GM23248 (cell line): ENCODE measurements at regions not wholly inside any gene's neighbourhood (a gene's known extent, or its start where the extent isn't known, plus 50 kb on each side); places are given as distances from the start of the nearest gene placed in this dataset.

Experiments used
- DNase-seq: peaks from one replicate; pipeline ENCODE4 v3.0.0-alpha.2; 2015
- H2AFZ ChIP-seq: fragments of 200-600 bp; sonication (generic); 2 replicates; pipeline ENCODE4 v1.6.1; 2016; ENCODE audit warnings: antibody characterized with exemption
- H3F3A ChIP-seq: fragments of 200-600 bp; sonication (generic); 2 replicates; pipeline ENCODE4 v1.6.1; 2016; ENCODE audit warnings: mild to moderate bottlenecking, antibody characterized with exemption, mixed run types; ENCODE audit not compliant: insufficient read depth
- H3K27ac ChIP-seq: fragments of 200-600 bp; sonication (generic); 2 replicates; pipeline ENCODE4 v1.5.1; 2016; ENCODE audit warnings: mild to moderate bottlenecking
- H3K27me3 ChIP-seq: fragments of 200-600 bp; sonication (generic); replicated peaks from 2 replicates; pipeline ENCODE4 v1.6.1; 2016; ENCODE audit warnings: mild to moderate bottlenecking; ENCODE audit not compliant: insufficient read depth
- H3K36me3 ChIP-seq: fragments of 200-600 bp; sonication (generic); 2 replicates; pipeline ENCODE4 v1.6.1; 2016; ENCODE audit warnings: low read depth, mild to moderate bottlenecking
- H3K4me1 ChIP-seq: fragments of 200-600 bp; sonication (generic); 2 replicates; pipeline ENCODE4 v1.6.1; 2016; ENCODE audit warnings: mild to moderate bottlenecking; ENCODE audit not compliant: insufficient read depth
- H3K4me2 ChIP-seq: fragments of 200-600 bp; sonication (generic); one replicate; pipeline ENCODE4 v1.6.1; 2016; ENCODE audit warnings: mild to moderate bottlenecking; ENCODE audit not compliant: unreplicated experiment
- H3K4me3 ChIP-seq: fragments of 200-600 bp; sonication (generic); 2 replicates; pipeline ENCODE4 v1.5.1; 2016; ENCODE audit warnings: mild to moderate bottlenecking
- H3K79me2 ChIP-seq: fragments of 200-600 bp; sonication (generic); 2 replicates; pipeline ENCODE4 v1.6.1; 2016; ENCODE audit warnings: mild to moderate bottlenecking; ENCODE audit not compliant: insufficient read depth
- H3K9ac ChIP-seq: fragments of 200-600 bp; sonication (generic); 2 replicates; pipeline ENCODE4 v1.6.1; 2016; ENCODE audit warnings: mild to moderate bottlenecking
- H3K9me2 ChIP-seq: fragments of 200-600 bp; sonication (generic); 2 replicates; pipeline ENCODE4 v1.6.1; 2016; ENCODE audit warnings: mixed run types, mild to moderate bottlenecking, moderate library complexity; ENCODE audit not compliant: insufficient read depth
- H3K9me3 ChIP-seq: fragments of 200-600 bp; sonication (generic); one replicate; pipeline ENCODE4 v1.6.1; 2017; ENCODE audit warnings: low read depth
- H4K20me1 ChIP-seq: fragments of 200-600 bp; sonication (generic); 2 replicates; pipeline ENCODE4 v1.6.0; 2016; ENCODE audit not compliant: insufficient read depth
- EZH2 ChIP-seq: fragments of 200-600 bp; sonication (generic); IDR thresholded peaks from 2 replicates; pipeline ENCODE4 v1.6.1; 2018; ENCODE audit warnings: antibody characterized with exemption, mild to moderate bottlenecking; ENCODE audit not compliant: insufficient read depth, poor library complexity, severe bottlenecking
- EZH2phosphoT487 ChIP-seq: fragments of 200-600 bp; sonication (generic); IDR thresholded peaks from 2 replicates; pipeline ENCODE4 v1.6.1; 2018; ENCODE audit warnings: antibody characterized with exemption, moderate library complexity, mild to moderate bottlenecking, low read depth; ENCODE audit not compliant: insufficient read depth
- WGBS, 2 experiments: methylation state at CpG; one replicate each; pipeline ENCODE4 v1.1.6; 2015 to 2017; ENCODE audit warnings: low lambda C conversion rate in 2 of 2, low coverage in 1 of 2; ENCODE audit errors: missing lambda C conversion rate in 2 of 2; 5-methylcytosine and 5-hydroxymethylcytosine counted together
- in situ Hi-C: fragments of 300-500 bp; cut with MboI; formaldehyde crosslinking; loops from 2 replicates; pipeline ENCODE4 v1.15.0; 2020

GRCh38 chr5:54756301-54756700 is 229.1 kb downstream of the ESM1 start:
- peaks cover 20% of the 10 kb centered on the region for H3F3A ChIP-seq
- H3K4me3 ChIP-seq = no peak overlapping the region
- no peaks in the 10 kb centered on the region for H4K20me1 ChIP-seq
- no peaks in the 10 kb centered on the region for H3K27me3 ChIP-seq
- no peaks in the 10 kb centered on the region for H3K36me3 ChIP-seq
- TF ChIP-seq EZH2 (no peak), EZH2phosphoT487 (no peak)
- no peak for DNase-seq
- WGBS, 2 experiments = 93% methylated on average over 4 of the region's 4 CpGs
- no peaks in the 10 kb centered on the region for H3K79me2 ChIP-seq
- H3K9me2 ChIP-seq = no peaks in the 10 kb centered on the region
- no peak overlapping the region for H3K27ac ChIP-seq
- H2AFZ ChIP-seq = no peak overlapping the region
- H3K9me3 ChIP-seq = no peaks in the 10 kb centered on the region
- in situ Hi-C loops = loop anchor here (10.0 kb wide), 1 partner anchor 232 kb away; no protein-coding TSS in a partner anchor
- no peak overlapping the region for H3K4me2 ChIP-seq
- peaks cover 46% of the 10 kb centered on the region for H3K4me1 ChIP-seq
- H3K9ac ChIP-seq = no peak overlapping the region

- H3K9ac ChIP-seq = no peak overlapping the region
- no peak for DNase-seq
- H3K27me3 ChIP-seq = no peaks in the 10 kb centered on the region
- no peaks in the 10 kb centered on the region for H3K79me2 ChIP-seq
- no peak overlapping the region for H3K4me3 ChIP-seq
- H4K20me1 ChIP-seq = no peaks in the 10 kb centered on the region
- TF ChIP-seq EZH2phosphoT487 (no peak), EZH2 (no peak)
- no peak overlapping the region for H3K27ac ChIP-seq
- in situ Hi-C loops = loop anchor here (10.0 kb wide), 1 partner anchor 230 kb away; no protein-coding TSS in a partner anchor
- no peak overlapping the region for H3K4me2 ChIP-seq
- peaks cover 6% of the 10 kb centered on the region for H3F3A ChIP-seq
- H3K4me1 ChIP-seq = peaks cover 31% of the 10 kb centered on the region
- WGBS, 2 experiments = 67 to 70% methylated on average over 2 of the region's 2 CpGs
- no peaks in the 10 kb centered on the region for H3K9me2 ChIP-seq
- H3K36me3 ChIP-seq = no peaks in the 10 kb centered on the region
- H2AFZ ChIP-seq = no peak overlapping the region
- no peaks in the 10 kb centered on the region for H3K9me3 ChIP-seq
Measured at GRCh38 chr5:54754878-54755277, 230.5 kb downstream of the ESM1 start.

GRCh38 chr5:54754420-54754819 is 231.0 kb downstream of the ESM1 start:
- H3K4me2 ChIP-seq = no peak overlapping the region
- in situ Hi-C loops = loop anchor here (10.0 kb wide), 1 partner anchor 230 kb away; no protein-coding TSS in a partner anchor
- 92% methylated on average over 7 of the region's 7 CpGs for WGBS, 2 experiments

GRCh38 chr5:54753753-54754152 is 231.6 kb downstream of the ESM1 start:
- H3K79me2 ChIP-seq = no peaks in the 10 kb centered on the region
- H3K27ac ChIP-seq = no peak overlapping the region
- WGBS, 2 experiments = 100% methylated on average over 1 of the region's 1 CpG

More at GRCh38 chr5:54754420-54754819, 231.0 kb downstream of the ESM1 start:
- Histone ChIP-seq H3F3A (peaks cover 2% of the 10 kb centered on the region; the same call in 1 of the 2 replicates), H3K4me1 (peaks cover 28% of the 10 kb centered on the region), H3K27ac (no peak overlapping the region), H3K27me3 (no peaks in the 10 kb centered on the region), H3K36me3 (no peaks in the 10 kb centered on the region), H3K4me3 (no peak overlapping the region), H2AFZ (no peak overlapping the region), H3K79me2 (no peaks in the 10 kb centered on the region), H4K20me1 (no peaks in the 10 kb centered on the region), H3K9me2 (no peaks in the 10 kb centered on the region), H3K9ac (no peak overlapping the region), H3K9me3 (no peaks in the 10 kb centered on the region)
- no peak for TF ChIP-seq EZH2
- TF ChIP-seq EZH2phosphoT487 = no peak
- no peak for DNase-seq

GRCh38 chr5:54753034-54753433 is 232.4 kb downstream of the ESM1 start:
- in situ Hi-C loops = loop anchor here (10.0 kb wide), 1 partner anchor 228 kb away; no protein-coding TSS in a partner anchor
- Histone ChIP-seq H4K20me1 (no peaks in the 10 kb centered on the region), H2AFZ (peak overlapping the region; percentile 66), H3K9ac (no peak overlapping the region), H3K9me2 (no peaks in the 10 kb centered on the region), H3K9me3 (no peaks in the 10 kb centered on the region), H3K4me3 (peak overlapping the region; percentile 37), H3K4me2 (peak overlapping the region; percentile 72), H3K27ac (no peak overlapping the region), H3F3A (no peaks in the 10 kb centered on the region), H3K27me3 (no peaks in the 10 kb centered on the region), H3K36me3 (no peaks in the 10 kb centered on the region), H3K79me2 (no peaks in the 10 kb centered on the region), H3K4me1 (peaks cover 23% of the 10 kb centered on the region)
- peak; percentile 82 for DNase-seq
- TF ChIP-seq EZH2phosphoT487 = no peak
- no peak for TF ChIP-seq EZH2
- WGBS, 2 experiments = 30 to 35% methylated on average over 4 of the region's 4 CpGs

More at GRCh38 chr5:54753753-54754152, 231.6 kb downstream of the ESM1 start:
- Histone ChIP-seq H2AFZ (no peak overlapping the region), H3K36me3 (no peaks in the 10 kb centered on the region), H3K4me1 (peaks cover 28% of the 10 kb centered on the region), H3K27me3 (no peaks in the 10 kb centered on the region), H3K4me3 (no peak overlapping the region), H3K4me2 (no peak overlapping the region), H3K9me3 (no peaks in the 10 kb centered on the region), H3F3A (no peaks in the 10 kb centered on the region), H4K20me1 (no peaks in the 10 kb centered on the region), H3K9me2 (no peaks in the 10 kb centered on the region), H3K9ac (no peak overlapping the region)
- DNase-seq = no peak
- in situ Hi-C loops = loop anchor here (10.0 kb wide), 1 partner anchor 229 kb away; no protein-coding TSS in a partner anchor
- TF ChIP-seq EZH2phosphoT487 (no peak), EZH2 (no peak)
